ENCODE measurements at regions not wholly inside any gene's neighbourhood (a gene's known extent, or its start where the extent isn't known, plus 50 kb on each side); places are given as distances from the start of the nearest gene placed in this dataset.

- DNase-seq = no peak
- Histone ChIP-seq H3K27me3 (ENCODE audit: insufficient read depth) (no peaks in the 10 kb centered on the region), H3K9ac (no peak overlapping the region), H3K4me3 (ENCODE audit: low read depth in 2 of 2, low read length in 1 of 2) (no peak overlapping the region), H3K27ac (ENCODE audit: low read depth in 2 of 2, low read length in 1 of 2) (no peak overlapping the region), H3K9me3 (no peaks in the 10 kb centered on the region), H3F3A (replicated peaks; ENCODE audit: insufficient read depth) (no peaks in the 10 kb centered on the region), H3K79me2 (ENCODE audit: insufficient read depth) (no peaks in the 10 kb centered on the region), H3K4me1 (ENCODE audit: control insufficient read depth in 1 of 2, insufficient read depth in 2 of 2, low read depth in 1 of 2, low read length in 1 of 2) (no peaks in the 10 kb centered on the region; a peak in 1 of 4 replicates), H3K36me3 (replicated peaks in 1 of 2; ENCODE audit: control insufficient read depth in 1 of 2, insufficient read depth in 2 of 2, low read length in 1 of 2) (no peaks in the 10 kb centered on the region), H3K4me2 (no peak overlapping the region), H4K20me1 (ENCODE audit: insufficient read depth) (no peaks in the 10 kb centered on the region), H2AFZ (ENCODE audit: low read depth) (no peak overlapping the region), H3K9me2 (no peaks in the 10 kb centered on the region)
- POLR2A ChIA-PET = no interaction called here
- CTCF ChIA-PET = interaction anchor here (1.5 kb wide), 1 partner anchor 1391 kb away, joined by 3 read pairs; no protein-coding TSS in a partner anchor
- WGBS (ENCODE audit: low lambda C conversion rate) = 81% methylated on average over 2 of the region's 2 CpGs
- TF ChIP-seq SMC3 (IDR thresholded peaks at IDR 0.05; ENCODE audit: low read depth, low read length) = no peak
- TF ChIP-seq, protein P1, sequence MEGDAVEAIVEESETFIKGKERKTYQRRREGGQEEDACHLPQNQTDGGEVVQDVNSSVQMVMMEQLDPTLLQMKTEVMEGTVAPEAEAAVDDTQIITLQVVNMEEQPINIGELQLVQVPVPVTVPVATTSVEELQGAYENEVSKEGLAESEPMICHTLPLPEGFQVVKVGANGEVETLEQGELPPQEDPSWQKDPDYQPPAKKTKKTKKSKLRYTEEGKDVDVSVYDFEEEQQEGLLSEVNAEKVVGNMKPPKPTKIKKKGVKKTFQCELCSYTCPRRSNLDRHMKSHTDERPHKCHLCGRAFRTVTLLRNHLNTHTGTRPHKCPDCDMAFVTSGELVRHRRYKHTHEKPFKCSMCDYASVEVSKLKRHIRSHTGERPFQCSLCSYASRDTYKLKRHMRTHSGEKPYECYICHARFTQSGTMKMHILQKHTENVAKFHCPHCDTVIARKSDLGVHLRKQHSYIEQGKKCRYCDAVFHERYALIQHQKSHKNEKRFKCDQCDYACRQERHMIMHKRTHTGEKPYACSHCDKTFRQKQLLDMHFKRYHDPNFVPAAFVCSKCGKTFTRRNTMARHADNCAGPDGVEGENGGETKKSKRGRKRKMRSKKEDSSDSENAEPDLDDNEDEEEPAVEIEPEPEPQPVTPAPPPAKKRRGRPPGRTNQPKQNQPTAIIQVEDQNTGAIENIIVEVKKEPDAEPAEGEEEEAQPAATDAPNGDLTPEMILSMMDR (IDR thresholded peaks at IDR 0.05) = no peak
- no peak for TF ChIP-seq TEAD4 (IDR thresholded peaks at IDR 0.05; ENCODE audit: borderline replicate concordance, insufficient read depth)
- no peak for TF ChIP-seq RFX5 (IDR thresholded peaks at IDR 0.05; ENCODE audit: low read length)
- TF ChIP-seq, protein P2, sequence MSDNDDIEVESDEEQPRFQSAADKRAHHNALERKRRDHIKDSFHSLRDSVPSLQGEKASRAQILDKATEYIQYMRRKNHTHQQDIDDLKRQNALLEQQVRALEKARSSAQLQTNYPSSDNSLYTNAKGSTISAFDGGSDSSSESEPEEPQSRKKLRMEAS (IDR thresholded peaks at IDR 0.05; ENCODE audit: low read depth) = no peak
- TF ChIP-seq FOSL2 (IDR thresholded peaks at IDR 0.05; ENCODE audit: borderline replicate concordance, low read depth) = no peak
- no peak for TF ChIP-seq CHD2 (IDR thresholded peaks at IDR 0.05; ENCODE audit: low read length, partially characterized antibody)
- no peak for TF ChIP-seq RAD21 (IDR thresholded peaks at IDR 0.05; ENCODE audit: low read length)
- TF ChIP-seq, protein P3, sequence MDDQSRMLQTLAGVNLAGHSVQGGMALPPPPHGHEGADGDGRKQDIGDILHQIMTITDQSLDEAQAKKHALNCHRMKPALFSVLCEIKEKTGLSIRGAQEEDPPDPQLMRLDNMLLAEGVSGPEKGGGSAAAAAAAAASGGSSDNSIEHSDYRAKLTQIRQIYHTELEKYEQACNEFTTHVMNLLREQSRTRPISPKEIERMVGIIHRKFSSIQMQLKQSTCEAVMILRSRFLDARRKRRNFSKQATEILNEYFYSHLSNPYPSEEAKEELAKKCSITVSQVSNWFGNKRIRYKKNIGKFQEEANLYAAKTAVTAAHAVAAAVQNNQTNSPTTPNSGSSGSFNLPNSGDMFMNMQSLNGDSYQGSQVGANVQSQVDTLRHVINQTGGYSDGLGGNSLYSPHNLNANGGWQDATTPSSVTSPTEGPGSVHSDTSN (IDR thresholded peaks at IDR 0.05) = no peak
- no peak for TF ChIP-seq SIN3A (IDR thresholded peaks at IDR 0.05; ENCODE audit: borderline replicate concordance, low read depth, low read length)
- no peak for TF ChIP-seq FOXJ3 (CRISPR knock-in tag; IDR thresholded peaks at IDR 0.05)
- TF ChIP-seq FOXM1 (IDR thresholded peaks at IDR 0.05; ENCODE audit: low read depth) = no peak
- no peak for TF ChIP-seq EZH2phosphoT487 (IDR thresholded peaks at IDR 0.05; ENCODE audit: borderline replicate concordance, low read depth)
- TF ChIP-seq, protein P4, sequence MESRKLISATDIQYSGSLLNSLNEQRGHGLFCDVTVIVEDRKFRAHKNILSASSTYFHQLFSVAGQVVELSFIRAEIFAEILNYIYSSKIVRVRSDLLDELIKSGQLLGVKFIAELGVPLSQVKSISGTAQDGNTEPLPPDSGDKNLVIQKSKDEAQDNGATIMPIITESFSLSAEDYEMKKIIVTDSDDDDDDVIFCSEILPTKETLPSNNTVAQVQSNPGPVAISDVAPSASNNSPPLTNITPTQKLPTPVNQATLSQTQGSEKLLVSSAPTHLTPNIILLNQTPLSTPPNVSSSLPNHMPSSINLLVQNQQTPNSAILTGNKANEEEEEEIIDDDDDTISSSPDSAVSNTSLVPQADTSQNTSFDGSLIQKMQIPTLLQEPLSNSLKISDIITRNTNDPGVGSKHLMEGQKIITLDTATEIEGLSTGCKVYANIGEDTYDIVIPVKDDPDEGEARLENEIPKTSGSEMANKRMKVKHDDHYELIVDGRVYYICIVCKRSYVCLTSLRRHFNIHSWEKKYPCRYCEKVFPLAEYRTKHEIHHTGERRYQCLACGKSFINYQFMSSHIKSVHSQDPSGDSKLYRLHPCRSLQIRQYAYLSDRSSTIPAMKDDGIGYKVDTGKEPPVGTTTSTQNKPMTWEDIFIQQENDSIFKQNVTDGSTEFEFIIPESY (IDR thresholded peaks at IDR 0.05; ENCODE audit: borderline replicate concordance, low read depth) = no peak
- TF ChIP-seq MEF2A (IDR thresholded peaks at IDR 0.05; ENCODE audit: borderline replicate concordance, low read depth) = no peak
Observed at GRCh38 chr6:112488238-112488637, 141.1 kb downstream of the RFPL4B start.

Measured in SK-N-SH (cell line).